GM23338 (cell line): ENCODE measurements at regions not wholly inside any gene's neighbourhood (a gene's known extent, or its start where the extent isn't known, plus 50 kb on each side); places are given as distances from the start of the nearest gene placed in this dataset.

Source experiments
- ATAC-seq: fragments of 200-7000 bp; cut with Tn5 transposase; 3 replicates; pipeline ENCODE4 v1.9.1; 2020
- DNase-seq: peaks from one replicate; pipeline ENCODE4 v3.0.0-alpha.2; 2015; ENCODE audit warnings: low spot score
- H2AFZ ChIP-seq: fragments of 200-600 bp; sonication (generic); 2 replicates; pipeline ENCODE4 v1.8.0; 2016; ENCODE audit warnings: antibody characterized with exemption, mild to moderate bottlenecking, moderate library complexity
- H3F3A ChIP-seq: fragments of 200-600 bp; sonication (generic); replicated peaks from 2 replicates; pipeline ENCODE4 v1.8.0; 2017; ENCODE audit warnings: antibody characterized with exemption, mixed run types, low read depth
- H3K27ac ChIP-seq: fragments of 200-600 bp; sonication (generic); 2 replicates; pipeline ENCODE4 v1.6.1; 2016; ENCODE audit warnings: low read depth
- H3K27me3 ChIP-seq: fragments of 200-600 bp; sonication (generic); 2 replicates; pipeline ENCODE4 v1.8.0; 2016; ENCODE audit warnings: mild to moderate bottlenecking, mixed run types, moderate library complexity; ENCODE audit not compliant: insufficient read depth
- H3K36me3 ChIP-seq: fragments of 200-600 bp; sonication (generic); 2 replicates; pipeline ENCODE4 v1.8.0; 2016; ENCODE audit warnings: mild to moderate bottlenecking; ENCODE audit not compliant: insufficient read depth
- H3K4me1 ChIP-seq: fragments of 200-600 bp; sonication (generic); 2 replicates; pipeline ENCODE4 v1.8.0; 2016; ENCODE audit warnings: mild to moderate bottlenecking, moderate library complexity; ENCODE audit not compliant: insufficient read depth
- H3K4me2 ChIP-seq: fragments of 200-600 bp; sonication (generic); 2 replicates; pipeline ENCODE4 v1.7.1; 2017; ENCODE audit warnings: mixed run types
- H3K4me3 ChIP-seq: fragments of 200-600 bp; sonication (generic); 2 replicates; pipeline ENCODE4 v1.6.1; 2016; ENCODE audit warnings: mixed run types
- H3K79me2 ChIP-seq: fragments of 200-600 bp; sonication (generic); replicated peaks from 2 replicates; pipeline ENCODE4 v1.8.0; 2017; ENCODE audit warnings: mild to moderate bottlenecking; ENCODE audit not compliant: insufficient read depth
- H3K9me2 ChIP-seq: fragments of 200-600 bp; sonication (generic); 2 replicates; pipeline ENCODE4 v1.8.0; 2017; ENCODE audit not compliant: insufficient read depth
- H4K20me1 ChIP-seq: fragments of 200-600 bp; sonication (generic); replicated peaks from 2 replicates; pipeline ENCODE4 v1.8.0; 2017; ENCODE audit warnings: mild to moderate bottlenecking; ENCODE audit not compliant: insufficient read depth
- H3K27ac Mint-ChIP-seq: 2 replicates; pipeline ENCODE4 v1.8.0; 2020; ENCODE audit warnings: inconsistent platforms, mild to moderate bottlenecking, moderate library complexity, mixed read lengths
- H3K27me3 Mint-ChIP-seq: 3 replicates; pipeline ENCODE4 v1.8.0; 2022; ENCODE audit warnings: low read depth, mild to moderate bottlenecking, moderate library complexity, mixed read lengths, inconsistent platforms; ENCODE audit not compliant: insufficient read depth, poor library complexity
- H3K36me3 Mint-ChIP-seq: 3 replicates; pipeline ENCODE4 v1.8.0; 2021; ENCODE audit warnings: low read depth, mild to moderate bottlenecking, inconsistent platforms, moderate library complexity, mixed read lengths
- H3K4me1 Mint-ChIP-seq: 3 replicates; pipeline ENCODE4 v1.8.0; 2020; ENCODE audit warnings: mild to moderate bottlenecking, inconsistent platforms, mixed read lengths
- H3K4me3 Mint-ChIP-seq: 3 replicates; pipeline ENCODE4 v1.8.0; 2021; ENCODE audit warnings: moderate library complexity, mild to moderate bottlenecking, inconsistent platforms, mixed read lengths
- H3K9me3 Mint-ChIP-seq: 3 replicates; pipeline ENCODE4 v1.8.0; 2020; ENCODE audit warnings: moderate library complexity, mild to moderate bottlenecking, inconsistent platforms, mixed read lengths
- CREB1 ChIP-seq: fragments of 250-450 bp; sonication (Bioruptor Pico); IDR thresholded peaks from 2 replicates; pipeline ENCODE4 v1.5.0; 2020; ENCODE audit warnings: low read depth, mild to moderate bottlenecking, moderate library complexity
- CTCF ChIP-seq, 2 experiments: fragments of 200-600 bp in 1 of 2; sonication (generic) in 1 of 2; conservative IDR thresholded peaks; 2 replicates each; pipeline versions ENCODE4 v1.5.1 to v1.6.1; 2016 to 2017; ENCODE audit warnings: antibody characterized with exemption in 2 of 2, low read depth in 2 of 2, mild to moderate bottlenecking in 2 of 2, moderate library complexity in 1 of 2
- ETS1 ChIP-seq: IDR thresholded peaks from 2 replicates; pipeline ENCODE4 v1.6.1; 2016; ENCODE audit warnings: antibody characterized with exemption
- EZH2 ChIP-seq: fragments of 200-600 bp; sonication (generic); IDR thresholded peaks from one replicate; pipeline ENCODE4 v1.8.0; 2017; ENCODE audit warnings: antibody characterized with exemption, mild to moderate bottlenecking, low read depth; ENCODE audit not compliant: unreplicated experiment
- JUNB ChIP-seq: IDR thresholded peaks from one replicate; pipeline ENCODE4 v1.6.1; 2016; ENCODE audit warnings: antibody characterized with exemption; ENCODE audit not compliant: unreplicated experiment
- POLR2AphosphoS5 ChIP-seq: IDR thresholded peaks from 2 replicates; pipeline ENCODE4 v1.6.1; 2016; ENCODE audit warnings: antibody characterized with exemption, low read depth
- STAT1 ChIP-seq: IDR thresholded peaks from one replicate; pipeline ENCODE4 v1.6.1; 2016; ENCODE audit warnings: antibody characterized with exemption; ENCODE audit not compliant: unreplicated experiment
- ZNF114 ChIP-seq: fragments of 250-450 bp; sonication (Bioruptor Pico); IDR thresholded peaks from 2 replicates; pipeline ENCODE4 v1.5.0; 2020; ENCODE audit warnings: mild to moderate bottlenecking, moderate library complexity
- ZNF331 ChIP-seq: fragments of 250-450 bp; sonication (Bioruptor Pico); IDR thresholded peaks from 2 replicates; pipeline ENCODE4 v1.5.0; 2020; ENCODE audit warnings: low read depth, mild to moderate bottlenecking, moderate library complexity
- ZNF462 ChIP-seq: fragments of 250-450 bp; sonication (Bioruptor Pico); IDR thresholded peaks from 2 replicates; pipeline ENCODE4 v1.5.0; 2020; ENCODE audit warnings: mild to moderate bottlenecking, moderate library complexity

GRCh38 chr10:120014031-120014430, 121.5 kb downstream of the SEC23IP start:
- Mint-ChIP-seq H3K27ac (no peak overlapping the region), H3K36me3 (no peaks in the 10 kb centered on the region), H3K4me1 (no peaks in the 10 kb centered on the region), H3K27me3 (peaks cover 3% of the 10 kb centered on the region), H3K4me3 (no peak overlapping the region), H3K9me3 (no peaks in the 10 kb centered on the region)
- Histone ChIP-seq H3K27ac (no peak overlapping the region), H3F3A (no peaks in the 10 kb centered on the region), H2AFZ (no peak overlapping the region), H3K4me2 (no peak overlapping the region), H3K4me1 (no peaks in the 10 kb centered on the region), H3K9me2 (0 out of 2 replicates have a peak, but pooled peaks cover 8% of the 10 kb centered on the region), H3K36me3 (no peaks in the 10 kb centered on the region), H3K27me3 (no peaks in the 10 kb centered on the region), H3K79me2 (no peaks in the 10 kb centered on the region), H3K4me3 (no peak overlapping the region), H4K20me1 (no peaks in the 10 kb centered on the region)
- ATAC-seq (no peak), DNase-seq (no peak)
- no peak for TF ChIP-seq STAT1
- no peak for TF ChIP-seq ZNF462 (CRISPR knock-in tag)
- TF ChIP-seq EZH2: no peak
- TF ChIP-seq ZNF114 (CRISPR knock-in tag): no peak
- no peak for TF ChIP-seq JUNB
- no peak for TF ChIP-seq ETS1
- TF ChIP-seq POLR2AphosphoS5: no peak
- TF ChIP-seq ZNF331 (CRISPR knock-in tag): no peak
- no peak for TF ChIP-seq CTCF (conservative IDR thresholded peaks at IDR 0.05; ENCODE audit: low read depth in 2 of 2)
- TF ChIP-seq CREB1 (CRISPR knock-in tag): no peak
